Fibroblast of lung (primary cell): ENCODE measurements at regions not wholly inside any gene's neighbourhood (a gene's known extent, or its start where the extent isn't known, plus 50 kb on each side); places are given as distances from the start of the nearest gene placed in this dataset.
A peak's percentile ranks its signal among the peaks of the same experiment; 100 is the strongest.

Experiments
- DNase-seq, 2 donors: peaks; one replicate each; pipeline versions ENCODE4 v3.0.0 to v3.0.0-alpha.2; 2010; ENCODE audit warnings: low read depth in 2 of 2
- H2AFZ ChIP-seq: 2 replicates; pipeline ENCODE4 v1.5.1; 2012; ENCODE audit warnings: low read length, control low read depth, inconsistent platforms
- H3K27ac ChIP-seq: 2 replicates; pipeline ENCODE4 v1.5.1; 2011; ENCODE audit warnings: low read length, control low read depth; ENCODE audit not compliant: insufficient read depth
- H3K27me3 ChIP-seq: 2 replicates; pipeline ENCODE4 v1.5.1; 2011; ENCODE audit warnings: mild to moderate bottlenecking, low read length; ENCODE audit not compliant: control insufficient read depth, insufficient read depth
- H3K36me3 ChIP-seq: 2 replicates; pipeline ENCODE4 v1.5.1; 2011; ENCODE audit warnings: low read length; ENCODE audit not compliant: control insufficient read depth, insufficient read depth
- H3K4me1 ChIP-seq: 2 replicates; pipeline ENCODE4 v1.5.1; 2011; ENCODE audit warnings: low read length; ENCODE audit not compliant: control insufficient read depth, insufficient read depth; ENCODE audit errors: extremely low read depth
- H3K4me2 ChIP-seq: 2 replicates; pipeline ENCODE4 v1.5.1; 2011; ENCODE audit warnings: low read length, control low read depth; ENCODE audit not compliant: insufficient read depth; ENCODE audit errors: extremely low read depth
- H3K4me3 ChIP-seq, 4 experiments: fragments of 200-600 bp in 1 of 4; sonication (generic) in 1 of 4; replicated peaks in 1 of 4; 2 replicates each; pipeline ENCODE4 v1.5.1; 2011 to 2016; ENCODE audit warnings: low read length in 4 of 4, low read depth in 3 of 4, mild to moderate bottlenecking in 3 of 4, control low read depth in 2 of 4, inconsistent platforms in 1 of 4, mixed read lengths in 1 of 4; ENCODE audit not compliant: insufficient read depth in 1 of 4; ENCODE audit errors: control extremely low read depth in 1 of 4
- H3K79me2 ChIP-seq: 2 replicates; pipeline ENCODE4 v1.5.1; 2012; ENCODE audit warnings: mild to moderate bottlenecking, low read length, inconsistent platforms; ENCODE audit not compliant: control insufficient read depth, insufficient read depth
- H3K9ac ChIP-seq: 2 replicates; pipeline ENCODE4 v1.5.1; 2011; ENCODE audit warnings: mild to moderate bottlenecking, low read length, control low read depth; ENCODE audit not compliant: insufficient read depth
- H3K9me3 ChIP-seq: 2 replicates; pipeline ENCODE4 v1.5.1; 2012; ENCODE audit warnings: low read depth, low read length; ENCODE audit not compliant: control insufficient read depth, insufficient read depth
- H4K20me1 ChIP-seq: 2 replicates; pipeline ENCODE4 v1.5.1; 2011; ENCODE audit warnings: low read length; ENCODE audit not compliant: control insufficient read depth, insufficient read depth; ENCODE audit errors: extremely low read depth
- CTCF ChIP-seq, 2 donors: IDR thresholded peaks in 1 of 2; conservative IDR thresholded peaks in 1 of 2; 1 replicate in 1 of 2; 2 replicates in 1 of 2; pipeline ENCODE4 v1.5.1; 2011 to 2012; ENCODE audit warnings: low read length in 2 of 2, control low read depth in 1 of 2, inconsistent platforms in 1 of 2, low read depth in 1 of 2, mild to moderate bottlenecking in 1 of 2
- EZH2 ChIP-seq: IDR thresholded peaks from 2 replicates; pipeline ENCODE4 v1.5.1; 2012; ENCODE audit warnings: low read length, control low read depth, mild to moderate bottlenecking; ENCODE audit errors: missing control alignments

- DNase-seq: peak; percentile 86 to 97
- no peaks in the 10 kb centered on the region for H3K4me1 ChIP-seq
- H3K4me2 ChIP-seq: no peak overlapping the region
- H2AFZ ChIP-seq: no peak overlapping the region
- no peaks in the 10 kb centered on the region for H4K20me1 ChIP-seq
- H3K36me3 ChIP-seq: no peaks in the 10 kb centered on the region
- no peak overlapping the region for H3K4me3 ChIP-seq
- no peak for TF ChIP-seq CTCF (conservative IDR thresholded peaks at IDR 0.05 in 1 of 2, IDR thresholded peaks at IDR 0.05 in 1 of 2; ENCODE audit: low read depth in 1 of 2, low read length in 2 of 2)
- no peak for TF ChIP-seq EZH2
- H3K79me2 ChIP-seq: no peaks in the 10 kb centered on the region
- H3K9me3 ChIP-seq: no peaks in the 10 kb centered on the region
- H3K27me3 ChIP-seq: no peaks in the 10 kb centered on the region
- H3K9ac ChIP-seq: no peak overlapping the region
- no peak overlapping the region for H3K27ac ChIP-seq
Observed at GRCh38 chr13:83065108-83065507, 817.2 kb downstream of the SLITRK1 start.

- no peaks in the 10 kb centered on the region for H4K20me1 ChIP-seq
- H3K4me2 ChIP-seq: no peak overlapping the region
- no peak overlapping the region for H3K27ac ChIP-seq
- H2AFZ ChIP-seq: no peak overlapping the region
- TF ChIP-seq EZH2: no peak
- TF ChIP-seq CTCF (conservative IDR thresholded peaks at IDR 0.05 in 1 of 2, IDR thresholded peaks at IDR 0.05 in 1 of 2; ENCODE audit: low read depth in 1 of 2, low read length in 2 of 2): no peak
- H3K79me2 ChIP-seq: no peaks in the 10 kb centered on the region
- H3K9me3 ChIP-seq: no peaks in the 10 kb centered on the region
- H3K4me3 ChIP-seq: no peak overlapping the region
- H3K4me1 ChIP-seq: no peaks in the 10 kb centered on the region
- H3K27me3 ChIP-seq: no peaks in the 10 kb centered on the region
- DNase-seq: peak; percentile 8 to 38
- no peaks in the 10 kb centered on the region for H3K36me3 ChIP-seq
- no peak overlapping the region for H3K9ac ChIP-seq
Observed at GRCh38 chr13:83057119-83057518, 825.2 kb downstream of the SLITRK1 start.

GRCh38 chr13:83056269-83056668, 826.0 kb downstream of the SLITRK1 start:
- no peak overlapping the region for H2AFZ ChIP-seq
- no peak for DNase-seq
- no peaks in the 10 kb centered on the region for H3K4me1 ChIP-seq
- H4K20me1 ChIP-seq: no peaks in the 10 kb centered on the region
- H3K27ac ChIP-seq: no peak overlapping the region
- no peaks in the 10 kb centered on the region for H3K27me3 ChIP-seq
- no peak overlapping the region for H3K9ac ChIP-seq
- H3K9me3 ChIP-seq: no peaks in the 10 kb centered on the region
- no peak overlapping the region for H3K4me3 ChIP-seq
- no peaks in the 10 kb centered on the region for H3K79me2 ChIP-seq
- H3K36me3 ChIP-seq: no peaks in the 10 kb centered on the region
- H3K4me2 ChIP-seq: no peak overlapping the region
- TF ChIP-seq CTCF (conservative IDR thresholded peaks at IDR 0.05 in 1 of 2, IDR thresholded peaks at IDR 0.05 in 1 of 2; ENCODE audit: low read depth in 1 of 2, low read length in 2 of 2) (no peak), EZH2 (no peak)
